PC-3 (cell line): ENCODE measurements at regions not wholly inside any gene's neighbourhood (a gene's known extent, or its start where the extent isn't known, plus 50 kb on each side); places are given as distances from the start of the nearest gene placed in this dataset.

Experiments
- ATAC-seq: fragments of 200-7000 bp; cut with Tn5 transposase; 2 replicates; pipeline ENCODE4 v1.9.1; 2020; ENCODE audit warnings: mild to moderate bottlenecking, moderate library complexity
- BruUV-seq: library from RNA; stranded (reverse); fragments of 400-500 nt; replicated peaks from 2 replicates; lab custom pipeline; 2021; lab: Mats Ljungman, UMichigan
- CTCF ChIA-PET: fragments of 300-600 bp; sonication (Branson Sonifier 250); formaldehyde crosslinking; loops from one replicate; lab custom pipeline; 2022; ENCODE audit warnings: antibody characterized with exemption; lab: Charles Lee
- POLR2A ChIA-PET: fragments of 300-600 bp; sonication (Branson Sonifier 250); formaldehyde crosslinking; loops from one replicate; lab custom pipeline; 2022; ENCODE audit warnings: antibody characterized with exemption; ENCODE audit not compliant: unreplicated experiment; lab: Charles Lee
- DNase-seq: peaks from one replicate; pipeline ENCODE4 v3.0.0-alpha.2; 2015
- H2AFZ ChIP-seq: fragments of 300-600 bp; sonication (generic); 2 replicates; pipeline ENCODE4 v1.6.0; 2016; ENCODE audit warnings: antibody characterized with exemption, low read length
- H3F3A ChIP-seq: fragments of 300-600 bp; sonication (generic); one replicate; pipeline ENCODE4 v1.6.0; 2017; ENCODE audit warnings: antibody characterized with exemption, low read length, control low read depth, mild to moderate bottlenecking; ENCODE audit not compliant: unreplicated experiment
- H3K27ac ChIP-seq: fragments of 300-600 bp; sonication (generic); 2 replicates; pipeline ENCODE4 v1.5.1; 2016; ENCODE audit warnings: mild to moderate bottlenecking, low read length
- H3K27me3 ChIP-seq: fragments of 300-600 bp; sonication (generic); 2 replicates; pipeline ENCODE4 v1.6.1; 2016; ENCODE audit warnings: low read length, mixed read lengths
- H3K36me3 ChIP-seq: fragments of 300-600 bp; sonication (generic); 2 replicates; pipeline ENCODE4 v1.6.1; 2016; ENCODE audit warnings: low read depth, mixed run types, low read length, mixed read lengths
- H3K4me1 ChIP-seq: fragments of 300-600 bp; sonication (generic); 2 replicates; pipeline ENCODE4 v1.5.1; 2016; ENCODE audit warnings: low read length; ENCODE audit not compliant: insufficient read depth
- H3K4me2 ChIP-seq: fragments of 300-600 bp; sonication (generic); 2 replicates; pipeline ENCODE4 v1.6.0; 2016; ENCODE audit warnings: low read length
- H3K4me3 ChIP-seq: fragments of 300-600 bp; sonication (generic); 2 replicates; pipeline ENCODE4 v1.5.1; 2016; ENCODE audit warnings: mild to moderate bottlenecking, low read length, mixed read lengths
- H3K79me2 ChIP-seq: fragments of 300-600 bp; sonication (generic); 2 replicates; pipeline ENCODE4 v1.6.1; 2017; ENCODE audit warnings: low read length, mixed read lengths
- H3K9ac ChIP-seq: fragments of 300-600 bp; sonication (generic); 2 replicates; pipeline ENCODE4 v1.6.0; 2016; ENCODE audit warnings: mild to moderate bottlenecking, low read length
- H3K9me2 ChIP-seq: fragments of 300-600 bp; sonication (generic); replicated peaks from 2 replicates; pipeline ENCODE4 v1.6.1; 2016; ENCODE audit warnings: mixed run types, low read length, mixed read lengths
- H3K9me3 ChIP-seq: fragments of 300-600 bp; sonication (generic); 2 replicates; pipeline ENCODE4 v1.6.1; 2016; ENCODE audit warnings: low read length, mixed read lengths
- H4K20me1 ChIP-seq: fragments of 300-600 bp; sonication (generic); 2 replicates; pipeline ENCODE4 v1.6.1; 2016; ENCODE audit warnings: low read length, mixed read lengths
- EZH2 ChIP-seq: fragments of 300-600 bp; sonication (generic); IDR thresholded peaks from one replicate; pipeline ENCODE4 v1.6.1; 2017; ENCODE audit warnings: antibody characterized with exemption, mild to moderate bottlenecking, low read length; ENCODE audit not compliant: unreplicated experiment
- EZH2phosphoT487 ChIP-seq: fragments of 300-600 bp; sonication (generic); IDR thresholded peaks from 2 replicates; pipeline ENCODE4 v1.6.1; 2018; ENCODE audit warnings: mild to moderate bottlenecking, antibody characterized with exemption, low read length, borderline replicate concordance
- intact Hi-C: fragments of 100-400 bp; cut with micrococcal nuclease; formaldehyde crosslinking; loops from 2 replicates; pipeline ENCODE4 v1.9.0; 2023
- TF ChIP-seq, protein P1 (sequence below): fragments of 300-600 bp; sonication (generic); conservative IDR thresholded peaks from 2 replicates; pipeline ENCODE4 v1.5.1; 2017; ENCODE audit warnings: antibody characterized with exemption, low read depth, mild to moderate bottlenecking, low read length

DNA sequence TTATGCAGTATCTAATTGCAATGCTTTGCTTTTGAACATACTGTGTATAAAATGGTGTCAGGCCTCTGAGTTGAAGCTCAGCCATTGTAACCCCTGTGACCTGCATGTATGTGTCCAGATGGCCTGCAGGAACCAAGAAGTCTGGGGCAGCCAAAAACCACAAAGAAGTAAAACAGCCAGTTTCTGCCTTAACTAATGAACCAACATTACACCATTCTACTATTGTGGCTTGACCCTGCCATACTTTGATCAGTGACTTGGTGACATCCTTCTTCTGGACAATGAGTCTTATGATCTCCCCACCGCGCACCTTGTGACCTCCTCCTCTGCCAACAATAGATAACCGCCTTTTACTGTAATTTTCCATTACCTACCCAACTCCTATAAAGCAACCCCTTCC lies 131.6 kb downstream of the CBLL2 start:
- no peak for DNase-seq
- H3K79me2 ChIP-seq: no peaks in the 10 kb centered on the region
- H3K4me1 ChIP-seq: no peaks in the 10 kb centered on the region; the same call in 1 of the 2 replicates
- no peak overlapping the region for H3K4me2 ChIP-seq
- intact Hi-C loops: no loop called here
- no peak for ATAC-seq
- H3K27me3 ChIP-seq: no peaks in the 10 kb centered on the region
- H3K9ac ChIP-seq: no peak overlapping the region
- no peak overlapping the region for H3K4me3 ChIP-seq
- H3K36me3 ChIP-seq: no peaks in the 10 kb centered on the region
- ChIA-PET CTCF (no interaction called here), POLR2A (interaction anchor here (0.6 kb wide), 1 partner anchor 39 kb away, joined by 6 read pairs; no protein-coding TSS in a partner anchor)
- H2AFZ ChIP-seq: no peak overlapping the region
- H3F3A ChIP-seq: no peaks in the 10 kb centered on the region
- H3K27ac ChIP-seq: no peak overlapping the region
- no peaks in the 10 kb centered on the region for H4K20me1 ChIP-seq
- no peaks in the 10 kb centered on the region for H3K9me3 ChIP-seq
- no peaks in the 10 kb centered on the region for H3K9me2 ChIP-seq
- TF ChIP-seq, protein P1, sequence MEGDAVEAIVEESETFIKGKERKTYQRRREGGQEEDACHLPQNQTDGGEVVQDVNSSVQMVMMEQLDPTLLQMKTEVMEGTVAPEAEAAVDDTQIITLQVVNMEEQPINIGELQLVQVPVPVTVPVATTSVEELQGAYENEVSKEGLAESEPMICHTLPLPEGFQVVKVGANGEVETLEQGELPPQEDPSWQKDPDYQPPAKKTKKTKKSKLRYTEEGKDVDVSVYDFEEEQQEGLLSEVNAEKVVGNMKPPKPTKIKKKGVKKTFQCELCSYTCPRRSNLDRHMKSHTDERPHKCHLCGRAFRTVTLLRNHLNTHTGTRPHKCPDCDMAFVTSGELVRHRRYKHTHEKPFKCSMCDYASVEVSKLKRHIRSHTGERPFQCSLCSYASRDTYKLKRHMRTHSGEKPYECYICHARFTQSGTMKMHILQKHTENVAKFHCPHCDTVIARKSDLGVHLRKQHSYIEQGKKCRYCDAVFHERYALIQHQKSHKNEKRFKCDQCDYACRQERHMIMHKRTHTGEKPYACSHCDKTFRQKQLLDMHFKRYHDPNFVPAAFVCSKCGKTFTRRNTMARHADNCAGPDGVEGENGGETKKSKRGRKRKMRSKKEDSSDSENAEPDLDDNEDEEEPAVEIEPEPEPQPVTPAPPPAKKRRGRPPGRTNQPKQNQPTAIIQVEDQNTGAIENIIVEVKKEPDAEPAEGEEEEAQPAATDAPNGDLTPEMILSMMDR: no peak
- TF ChIP-seq EZH2 (no peak), EZH2phosphoT487 (no peak)
- BruUV-seq: no TSS peak

DNA sequence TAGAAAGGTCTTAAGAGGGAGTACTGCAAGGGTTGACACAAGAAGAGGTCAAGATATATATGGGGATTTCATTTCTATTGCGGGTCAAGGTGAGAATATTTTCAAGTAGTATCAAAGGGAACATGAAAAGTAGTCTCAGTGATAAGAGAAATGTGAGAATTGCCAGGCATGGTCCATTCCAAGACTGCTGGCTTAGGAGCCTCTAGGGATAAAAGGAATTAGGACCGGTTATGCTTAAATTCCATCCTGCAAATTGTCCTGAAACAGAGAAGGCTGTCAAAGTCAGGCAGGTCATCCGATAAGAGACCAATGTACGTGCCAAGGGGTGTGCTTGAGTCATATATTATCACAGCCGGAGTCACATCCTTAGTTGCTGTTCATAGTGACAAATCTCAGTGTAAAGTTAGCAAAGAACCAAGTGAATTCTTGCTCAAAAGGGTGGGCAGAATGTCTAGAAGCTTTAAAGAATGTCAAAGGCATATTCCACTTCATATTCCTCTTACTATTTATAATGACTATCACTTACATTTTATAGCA lies 133.6 kb downstream of the CBLL2 start:
- ChIA-PET CTCF (no interaction called here), POLR2A (no interaction called here)
- Histone ChIP-seq H3K4me2 (no peak overlapping the region), H3K9ac (no peak overlapping the region), H3K27ac (no peak overlapping the region), H3K36me3 (no peaks in the 10 kb centered on the region), H3F3A (no peaks in the 10 kb centered on the region), H3K9me3 (no peaks in the 10 kb centered on the region), H3K27me3 (no peaks in the 10 kb centered on the region), H3K79me2 (no peaks in the 10 kb centered on the region), H3K4me1 (no peaks in the 10 kb centered on the region; the same call in 1 of the 2 replicates), H2AFZ (no peak overlapping the region), H3K4me3 (no peak overlapping the region), H3K9me2 (no peaks in the 10 kb centered on the region), H4K20me1 (no peaks in the 10 kb centered on the region)
- DNase-seq (no peak), ATAC-seq (no peak)
- TF ChIP-seq, protein P1: no peak
- TF ChIP-seq EZH2phosphoT487 (no peak), EZH2 (no peak)
- BruUV-seq: no TSS peak
- intact Hi-C loops: no loop called here

DNA sequence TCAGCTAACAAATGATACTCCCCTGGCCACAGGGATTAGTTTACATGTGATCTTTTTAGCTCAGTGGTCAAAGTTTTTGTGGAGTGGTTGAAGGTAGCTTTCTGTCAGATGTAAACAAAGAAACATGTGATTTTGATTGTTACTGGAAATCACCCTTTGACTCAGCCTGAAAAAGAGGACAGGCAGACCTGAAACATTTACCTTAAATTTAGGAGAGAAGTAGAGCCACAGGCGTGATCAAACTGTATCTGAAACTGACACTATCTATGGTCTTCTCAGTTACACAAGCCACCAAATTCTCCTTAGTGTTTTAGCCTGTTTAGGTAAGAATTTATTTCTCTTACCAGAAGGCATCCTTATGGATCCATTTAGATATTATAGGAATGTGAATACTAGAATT lies 136.7 kb downstream of the CBLL2 start:
- ATAC-seq: no peak
- Histone ChIP-seq H2AFZ (no peak overlapping the region), H3K79me2 (no peaks in the 10 kb centered on the region), H3K9me3 (no peaks in the 10 kb centered on the region), H3K27ac (no peak overlapping the region), H3K36me3 (no peaks in the 10 kb centered on the region), H4K20me1 (no peaks in the 10 kb centered on the region), H3K27me3 (no peaks in the 10 kb centered on the region), H3K9ac (no peak overlapping the region), H3K4me3 (no peak overlapping the region), H3F3A (no peaks in the 10 kb centered on the region), H3K4me2 (no peak overlapping the region), H3K9me2 (no peaks in the 10 kb centered on the region), H3K4me1 (no peaks in the 10 kb centered on the region; the same call in 1 of the 2 replicates)
- intact Hi-C loops: no loop called here
- CTCF ChIA-PET: no interaction called here
- POLR2A ChIA-PET: no interaction called here
- no TSS peak for BruUV-seq
- no peak for DNase-seq
- TF ChIP-seq EZH2phosphoT487 (no peak), EZH2 (no peak)
- TF ChIP-seq, protein P1: no peak
